ENCODE measurements at regions not wholly inside any gene's neighbourhood (a gene's known extent, or its start where the extent isn't known, plus 50 kb on each side); places are given as distances from the start of the nearest gene placed in this dataset.

GRCh38 chr1:221328371-221328770, 413.5 kb downstream of the DUSP10 start:
- H2AFZ ChIP-seq (ENCODE audit: insufficient read depth, low read depth, low read length, poor library complexity, severe bottlenecking) = no peak overlapping the region
- H3K9me3 ChIP-seq (ENCODE audit: control extremely low read depth in 1 of 3, control insufficient read depth in 2 of 3, insufficient read depth in 1 of 3, low read length in 2 of 3) = peaks cover 3 to 10% (median 4%) of the 10 kb centered on the region in 3 donors
- Mint-ChIP-seq H3K4me3 (no peak overlapping the region), H3K27ac (no peak overlapping the region), H3K27me3 (peaks cover 31% of the 10 kb centered on the region), H3K4me1 (no peaks in the 10 kb centered on the region), H3K9me3 (ENCODE audit: insufficient read depth) (peaks cover 4% of the 10 kb centered on the region)
- no peak for TF ChIP-seq EZH2 (IDR thresholded peaks at IDR 0.05; ENCODE audit: borderline replicate concordance, insufficient read depth, low read depth, low read length, poor library complexity, severe bottlenecking)
- TF ChIP-seq CTCF (IDR thresholded peaks at IDR 0.05) = no peak
- intact Hi-C loops (cut with micrococcal nuclease) = no loop called here
- no peaks in the 10 kb centered on the region for H3K36me3 ChIP-seq (replicated peaks in 1 of 2; ENCODE audit: control extremely low read depth in 1 of 2, control insufficient read depth in 1 of 2, extremely low read depth in 1 of 2, insufficient read depth in 2 of 2, low read length in 1 of 2)
- no peak overlapping the region for H3K4me3 ChIP-seq (ENCODE audit: control extremely low read depth in 1 of 5, extremely low read depth in 1 of 5, insufficient read depth in 1 of 5, low read depth in 2 of 5, low read length in 4 of 5)
- DNase-seq (no peak), ATAC-seq (ENCODE audit: low read depth) (no peak)
- peaks cover 0 to 2% (median 0%) of the 10 kb centered on the region in 4 experiments for H3K27me3 ChIP-seq (replicated peaks in 1 of 4; ENCODE audit: control extremely low read depth in 1 of 4, control insufficient read depth in 3 of 4, insufficient read depth in 4 of 4, low read length in 3 of 4)
- H3K4me2 ChIP-seq (replicated peaks; ENCODE audit: low read depth, low read length, poor library complexity, severe bottlenecking) = no peak overlapping the region
- H3K79me2 ChIP-seq (ENCODE audit: control insufficient read depth, insufficient read depth, low read length) = no peaks in the 10 kb centered on the region
- WGBS (ENCODE audit: insufficient coverage) = no CpG with 5 or more reads among the region's 2 CpGs
- H3K9ac ChIP-seq (ENCODE audit: low read length) = no peak overlapping the region
- H4K20me1 ChIP-seq (ENCODE audit: control insufficient read depth, insufficient read depth, low read length, poor library complexity, severe bottlenecking) = no peaks in the 10 kb centered on the region
- no peak overlapping the region for H3K27ac ChIP-seq (ENCODE audit: low read length in 2 of 2)
- ChIA-PET POLR2A (no interaction called here), CTCF (no interaction called here)
- H3K4me1 ChIP-seq (ENCODE audit: control insufficient read depth in 2 of 2, insufficient read depth in 2 of 2, low read length in 2 of 2) = no peaks in the 10 kb centered on the region

GRCh38 chr1:221331273-221332183, 410.4 kb downstream of the DUSP10 start:
- Histone ChIP-seq H3K4me3 (ENCODE audit: control extremely low read depth in 1 of 5, extremely low read depth in 1 of 5, insufficient read depth in 1 of 5, low read depth in 2 of 5, low read length in 4 of 5) (no peak overlapping the region), H3K27ac (ENCODE audit: low read length in 2 of 2) (no peak overlapping the region), H4K20me1 (ENCODE audit: control insufficient read depth, insufficient read depth, low read length, poor library complexity, severe bottlenecking) (no peaks in the 10 kb centered on the region), H3K4me1 (ENCODE audit: control insufficient read depth in 2 of 2, insufficient read depth in 2 of 2, low read length in 2 of 2) (no peaks in the 10 kb centered on the region), H3K36me3 (replicated peaks in 1 of 2; ENCODE audit: control extremely low read depth in 1 of 2, control insufficient read depth in 1 of 2, extremely low read depth in 1 of 2, insufficient read depth in 2 of 2, low read length in 1 of 2) (no peaks in the 10 kb centered on the region), H3K9me3 (ENCODE audit: control extremely low read depth in 1 of 3, control insufficient read depth in 2 of 3, insufficient read depth in 1 of 3, low read length in 2 of 3) (peaks cover 3 to 10% (median 4%) of the 10 kb centered on the region in 3 donors), H3K79me2 (ENCODE audit: control insufficient read depth, insufficient read depth, low read length) (no peaks in the 10 kb centered on the region), H3K27me3 (replicated peaks in 1 of 4; ENCODE audit: control extremely low read depth in 1 of 4, control insufficient read depth in 3 of 4, insufficient read depth in 4 of 4, low read length in 3 of 4) (peaks cover 0 to 2% (median under 1%) of the 10 kb centered on the region in 4 experiments), H2AFZ (ENCODE audit: insufficient read depth, low read depth, low read length, poor library complexity, severe bottlenecking) (no peak overlapping the region), H3K4me2 (replicated peaks; ENCODE audit: low read depth, low read length, poor library complexity, severe bottlenecking) (no peak overlapping the region), H3K9ac (ENCODE audit: low read length) (no peak overlapping the region)
- H3K4me3 Mint-ChIP-seq = no peak overlapping the region
- CTCF ChIA-PET = no interaction called here
- ATAC-seq (ENCODE audit: low read depth) (no peak), DNase-seq (no peak)
- intact Hi-C loops (cut with micrococcal nuclease) = no loop called here
- no CpG with 5 or more reads among the region's 1 CpG for WGBS (ENCODE audit: insufficient coverage)
- POLR2A ChIA-PET = no interaction called here
- peaks cover 4% of the 10 kb centered on the region for H3K9me3 Mint-ChIP-seq (ENCODE audit: insufficient read depth)
- TF ChIP-seq EZH2 (IDR thresholded peaks at IDR 0.05; ENCODE audit: borderline replicate concordance, insufficient read depth, low read depth, low read length, poor library complexity, severe bottlenecking) = no peak
- TF ChIP-seq CTCF (IDR thresholded peaks at IDR 0.05) = no peak
- no peaks in the 10 kb centered on the region for H3K4me1 Mint-ChIP-seq
- no peak overlapping the region for H3K27ac Mint-ChIP-seq
- H3K27me3 Mint-ChIP-seq = peaks cover 16% of the 10 kb centered on the region

Data from B cell (primary cell).